ENCODE measurements at regions not wholly inside any gene's neighbourhood (a gene's known extent, or its start where the extent isn't known, plus 50 kb on each side); places are given as distances from the start of the nearest gene placed in this dataset.

DNA sequence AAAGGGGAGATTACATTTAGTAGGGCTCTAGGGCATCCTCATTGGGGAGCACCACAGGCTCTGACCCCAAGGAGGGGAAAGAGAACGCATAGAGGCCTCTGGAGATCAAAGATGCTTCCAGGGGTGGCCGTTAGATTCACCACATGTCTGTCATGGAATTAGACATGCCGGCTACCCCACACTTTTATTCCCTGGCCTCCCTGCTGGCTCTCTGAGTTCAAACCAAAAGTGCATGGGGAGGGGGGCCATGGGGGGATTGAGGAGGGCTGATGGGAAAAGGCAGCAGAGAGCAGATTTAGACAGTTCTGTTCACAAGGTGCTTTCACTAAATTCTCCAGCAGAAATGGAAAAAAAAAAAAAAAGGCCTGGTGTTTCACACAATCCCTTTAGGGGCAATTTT, 64.4 kb upstream of the ZNF521 start:
- intact Hi-C loops (cut with micrococcal nuclease): no loop called here
- Histone ChIP-seq H3K27ac (ENCODE audit: low read depth, low read length) (no peak overlapping the region), H3K9ac (ENCODE audit: low read length) (no peak overlapping the region), H3K9me3 (ENCODE audit: control insufficient read depth in 1 of 2, insufficient read depth in 1 of 2, low read depth in 1 of 2, low read length in 2 of 2) (no peaks in the 10 kb centered on the region; a peak in 1 of 4 replicates), H2AFZ (ENCODE audit: low read depth, low read length, poor library complexity, severe bottlenecking) (no peak overlapping the region), H3K4me1 (ENCODE audit: control insufficient read depth in 1 of 2, insufficient read depth in 2 of 2, low read length in 2 of 2) (no peaks in the 10 kb centered on the region), H3K27me3 (ENCODE audit: insufficient read depth, low read length) (no peaks in the 10 kb centered on the region), H4K20me1 (ENCODE audit: insufficient read depth) (no peaks in the 10 kb centered on the region), H3K9me2 (ENCODE audit: insufficient read depth) (no peaks in the 10 kb centered on the region), H3K4me3 (replicated peaks in 1 of 2; ENCODE audit: low read depth in 1 of 2, low read length in 2 of 2) (no peak overlapping the region), H3K79me2 (ENCODE audit: insufficient read depth, low read length) (no peaks in the 10 kb centered on the region), H3K4me2 (ENCODE audit: low read length) (no peak overlapping the region), H3K36me3 (ENCODE audit: control insufficient read depth in 1 of 2, insufficient read depth in 2 of 2, low read length in 2 of 2) (no peaks in the 10 kb centered on the region)
- DNase-seq (ENCODE audit: low read depth, low spot score) (no peak), ATAC-seq (no peak)
- ChIA-PET RAD21 (ENCODE audit: low non-redundant PET in 1 of 2, low total read pairs in 2 of 2, uncharacterized antibody in 2 of 2, unreplicated experiment in 2 of 2) (no interaction called here), POLR2A (no interaction called here), CTCF (no interaction called here)
- no peak for TF ChIP-seq CTCF (IDR thresholded peaks at IDR 0.05 in 2 of 3, conservative IDR thresholded peaks at IDR 0.05 in 1 of 3; ENCODE audit: borderline replicate concordance in 1 of 3, insufficient read depth in 1 of 3, low read depth in 2 of 3, low read length in 2 of 3)
- no peak for TF ChIP-seq ZFX (IDR thresholded peaks at IDR 0.05)
- no peak for TF ChIP-seq CBX3 (IDR thresholded peaks at IDR 0.05; ENCODE audit: low read depth)
- no peak for TF ChIP-seq YY1 (IDR thresholded peaks at IDR 0.05; ENCODE audit: extremely low read depth, insufficient replicate concordance, low read depth, low read length)
- no TSS peak for BruUV-seq (replicated peaks)

DNA sequence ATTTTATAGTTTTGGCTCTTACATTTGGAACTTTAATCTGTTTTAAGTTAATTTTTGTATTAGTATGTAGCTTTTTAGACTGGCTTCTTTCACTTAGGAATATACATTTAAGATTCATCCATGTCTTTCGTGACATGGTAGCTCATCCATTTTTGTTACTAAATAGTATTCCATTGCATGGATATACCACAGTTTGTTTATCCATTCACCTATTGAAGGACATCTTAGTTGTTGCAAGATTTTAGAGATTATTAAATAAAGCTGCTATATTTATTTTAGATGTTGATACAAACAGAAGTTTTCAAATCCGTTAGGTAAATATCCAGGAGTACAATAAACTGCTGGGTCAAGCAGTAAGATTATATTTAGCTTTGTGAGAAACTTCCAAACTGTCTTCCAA, 58.0 kb upstream of the ZNF521 start:
- no peaks in the 10 kb centered on the region for H3K27me3 ChIP-seq (ENCODE audit: insufficient read depth, low read length)
- H3K4me3 ChIP-seq (replicated peaks in 1 of 2; ENCODE audit: low read depth in 1 of 2, low read length in 2 of 2): no peak overlapping the region
- intact Hi-C loops (cut with micrococcal nuclease): no loop called here
- H3K4me1 ChIP-seq (ENCODE audit: control insufficient read depth in 1 of 2, insufficient read depth in 2 of 2, low read length in 2 of 2): no peaks in the 10 kb centered on the region
- H3K9me3 ChIP-seq (ENCODE audit: control insufficient read depth in 1 of 2, insufficient read depth in 1 of 2, low read depth in 1 of 2, low read length in 2 of 2): no peaks in the 10 kb centered on the region
- ChIA-PET RAD21 (ENCODE audit: low non-redundant PET in 1 of 2, low total read pairs in 2 of 2, uncharacterized antibody in 2 of 2, unreplicated experiment in 2 of 2) (no interaction called here), POLR2A (no interaction called here), CTCF (no interaction called here)
- H3K4me2 ChIP-seq (ENCODE audit: low read length): no peak overlapping the region
- H3K9me2 ChIP-seq (ENCODE audit: insufficient read depth): no peaks in the 10 kb centered on the region
- H3K36me3 ChIP-seq (ENCODE audit: control insufficient read depth in 1 of 2, insufficient read depth in 2 of 2, low read length in 2 of 2): no peaks in the 10 kb centered on the region
- no peak overlapping the region for H2AFZ ChIP-seq (ENCODE audit: low read depth, low read length, poor library complexity, severe bottlenecking)
- DNase-seq (ENCODE audit: low read depth, low spot score): no peak
- no peak overlapping the region for H3K9ac ChIP-seq (ENCODE audit: low read length)
- no peak overlapping the region for H3K27ac ChIP-seq (ENCODE audit: low read depth, low read length)
- no peaks in the 10 kb centered on the region for H3K79me2 ChIP-seq (ENCODE audit: insufficient read depth, low read length)
- no peak for ATAC-seq
- TF ChIP-seq POLR2A (IDR thresholded peaks at IDR 0.05; ENCODE audit: borderline replicate concordance, extremely low read depth, insufficient read depth, insufficient read length) (no peak), ZFX (IDR thresholded peaks at IDR 0.05) (no peak)
- no TSS peak for BruUV-seq (replicated peaks)
- no peaks in the 10 kb centered on the region for H4K20me1 ChIP-seq (ENCODE audit: insufficient read depth)

Measured in HCT116 (cell line).